GM21423 (cell line): ENCODE measurements at regions not wholly inside any gene's neighbourhood (a gene's known extent, or its start where the extent isn't known, plus 50 kb on each side); places are given as distances from the start of the nearest gene placed in this dataset.

Experiments
- ATAC-seq: cut with Tn5 transposase; IDR thresholded peaks from one replicate; pipeline ENCODE4 v1.9.1; 2021; ENCODE audit warnings: mild to moderate bottlenecking, moderate library complexity; ENCODE audit not compliant: unreplicated experiment

DNA sequence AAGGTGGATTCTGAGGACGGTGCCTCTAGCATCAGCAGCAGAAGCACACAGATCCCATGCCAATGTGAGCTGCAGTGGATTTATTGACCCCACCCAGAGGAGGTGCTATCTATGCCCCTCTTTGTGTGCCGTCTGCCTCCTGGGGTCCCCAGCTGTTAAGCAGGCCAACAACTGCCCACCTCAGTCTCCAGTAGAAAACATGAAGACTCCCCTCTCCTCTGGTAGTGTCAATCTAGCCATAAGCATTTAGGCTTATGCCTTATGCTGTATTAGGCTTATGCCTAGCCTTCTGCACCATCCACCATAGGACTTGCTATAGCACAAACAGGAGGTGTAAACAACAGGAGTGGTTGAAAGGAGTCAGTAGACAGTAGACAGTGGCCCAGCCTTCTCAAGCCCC is 417.9 kb upstream of the C16orf82 start:
- ATAC-seq: no peak

DNA sequence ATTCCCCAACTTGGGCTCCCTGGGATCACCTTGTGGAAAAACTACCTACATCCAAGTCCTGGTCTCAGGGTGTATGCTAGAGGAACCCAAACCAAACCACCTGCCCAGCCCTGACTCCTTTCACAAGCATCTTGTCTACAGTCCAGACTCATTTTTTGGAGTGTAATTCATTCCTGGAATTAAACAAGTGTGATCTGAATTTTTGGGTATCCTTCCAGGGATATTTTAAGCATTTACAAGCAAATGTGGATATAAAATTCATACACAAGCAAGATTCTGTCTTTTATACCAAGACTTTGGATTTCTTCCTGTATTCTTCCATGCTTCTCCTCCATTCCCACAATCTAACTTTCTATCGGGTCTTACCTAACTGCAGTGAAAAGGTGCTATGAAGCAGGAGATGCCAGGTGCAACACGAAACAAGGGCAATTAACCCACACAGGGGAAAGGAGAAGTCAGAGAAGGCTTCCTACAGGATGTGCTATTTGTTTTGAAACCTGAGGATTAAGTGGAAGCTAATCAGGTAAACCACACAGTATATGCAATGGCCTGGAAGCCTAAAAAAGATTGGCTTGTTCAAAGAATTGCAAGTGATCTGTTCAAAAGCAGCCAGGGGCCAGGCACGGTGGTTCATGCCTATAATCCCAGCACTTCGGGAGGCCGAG is 417.2 kb upstream of the C16orf82 start:
- no peak for ATAC-seq

DNA sequence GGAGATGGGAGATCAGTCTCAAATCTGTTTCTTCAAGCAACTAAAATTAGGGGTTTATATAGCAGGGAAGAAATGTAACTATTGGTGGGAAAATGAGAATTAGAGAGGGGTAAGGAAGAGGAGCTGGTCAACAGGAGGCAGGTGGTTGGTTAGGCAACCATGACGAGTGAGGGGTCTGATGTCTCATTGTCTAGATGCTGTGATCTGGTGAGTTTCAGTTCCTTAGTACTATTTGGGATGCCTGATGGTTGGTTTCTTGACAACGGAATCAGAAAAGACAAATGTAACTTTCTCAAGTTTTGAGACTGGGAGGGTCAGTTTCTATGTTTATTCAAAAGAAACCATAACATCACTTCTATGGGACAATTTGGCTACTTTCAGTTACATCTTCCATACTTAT is 415.3 kb upstream of the C16orf82 start:
- ATAC-seq: no peak

DNA sequence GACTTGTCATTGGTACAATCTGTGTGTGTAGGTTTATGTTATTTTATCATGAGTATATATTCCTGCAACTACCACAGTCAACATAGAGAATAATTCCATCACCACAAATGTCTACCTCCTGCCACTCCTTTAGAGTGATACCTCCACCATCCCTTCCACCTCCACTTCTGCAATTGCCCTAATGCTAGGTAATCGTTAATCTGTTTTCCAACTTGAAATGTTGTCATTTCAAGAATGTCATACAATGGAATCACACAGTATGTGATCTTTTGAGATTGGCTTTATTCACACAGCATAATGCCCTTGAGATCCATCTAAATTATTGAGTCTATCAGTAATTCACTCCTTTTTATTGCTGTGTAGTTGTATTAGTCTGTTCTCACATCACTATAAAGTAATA is 414.8 kb upstream of the C16orf82 start:
- no peak for ATAC-seq

GRCh38 chr16:26658486-26658885 is 408.2 kb upstream of the C16orf82 start:
- ATAC-seq: no peak

DNA sequence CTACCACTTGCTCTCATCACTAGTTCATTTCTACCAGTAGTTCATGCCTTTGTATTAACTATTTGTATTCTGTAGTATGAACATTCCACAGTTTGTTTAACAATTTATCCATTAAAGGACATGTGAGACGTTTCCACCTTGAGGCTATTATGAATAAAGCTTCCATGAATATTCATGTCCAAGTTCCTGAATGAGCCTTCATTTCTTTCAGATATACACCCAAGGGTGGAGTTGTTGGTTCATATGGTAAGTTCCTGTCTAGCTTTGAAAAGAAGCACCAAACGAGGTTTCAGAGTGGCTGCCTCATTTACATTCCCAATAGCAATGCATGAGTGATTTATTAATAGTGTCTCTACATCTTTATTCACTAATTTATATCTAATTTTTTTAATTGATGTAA is 407.8 kb upstream of the C16orf82 start:
- no peak for ATAC-seq

GRCh38 chr16:26664086-26664485 is 402.6 kb upstream of the C16orf82 start:
- ATAC-seq: no peak

- no peak for ATAC-seq
Observed at GRCh38 chr16:26665166-26665939, 401.4 kb upstream of the C16orf82 start.

DNA sequence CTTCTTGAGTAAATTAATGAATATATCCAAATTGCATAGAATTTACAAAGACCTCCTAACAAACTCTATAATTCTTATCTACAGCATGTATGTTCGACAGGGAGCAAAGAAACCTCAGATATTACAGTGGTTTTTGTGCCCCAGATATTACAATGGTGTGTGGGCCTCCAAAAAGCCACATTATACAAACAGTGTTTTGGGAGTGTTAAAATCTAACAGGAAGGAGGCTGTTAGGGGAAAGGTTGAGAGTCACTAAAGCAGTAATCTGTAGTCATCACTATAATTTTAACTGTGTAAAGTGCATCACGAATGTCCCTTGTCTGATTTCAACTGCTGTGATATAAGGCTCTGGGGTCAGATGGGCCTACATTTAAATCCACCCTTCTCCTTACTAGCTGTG is 400.2 kb upstream of the C16orf82 start:
- ATAC-seq: no peak

DNA sequence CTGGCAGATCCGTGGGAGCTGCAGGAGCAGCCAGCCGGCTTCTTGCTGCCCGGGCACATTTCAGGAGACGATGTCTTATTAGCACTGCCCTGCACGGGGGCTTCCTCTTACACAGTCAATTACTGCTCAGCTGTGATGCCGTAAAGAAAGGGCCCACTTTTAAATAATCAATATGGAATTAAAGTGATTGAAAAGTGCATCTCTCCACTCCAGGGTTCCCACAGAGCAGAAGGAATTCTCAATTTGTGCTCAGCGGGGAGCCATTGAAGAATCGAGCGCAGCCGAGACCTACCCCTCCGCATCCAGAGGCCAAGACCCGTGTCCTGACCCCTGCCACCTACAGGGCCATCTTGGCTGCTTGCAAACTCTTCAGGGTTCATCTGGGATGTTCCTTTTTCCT is 399.4 kb upstream of the C16orf82 start:
- no peak for ATAC-seq

DNA sequence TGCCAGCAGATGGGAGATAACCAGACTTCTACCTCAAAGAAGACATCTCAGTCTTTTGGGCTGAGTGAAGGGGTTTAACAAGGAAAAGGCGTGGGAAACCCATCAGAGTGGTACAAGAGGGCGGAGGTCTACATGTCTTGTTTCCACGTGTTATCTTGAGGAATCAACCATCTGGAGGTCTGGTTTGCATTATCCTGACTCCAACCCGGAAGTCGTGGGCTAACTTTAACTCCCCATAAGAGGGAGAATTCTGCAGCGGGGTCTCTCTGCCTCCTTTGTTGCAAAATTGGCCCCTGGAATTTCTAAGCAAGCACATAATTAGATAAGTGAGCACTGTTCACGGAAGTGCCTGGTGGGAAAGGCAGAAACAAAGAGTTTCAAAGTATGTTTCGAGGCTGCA is 398.7 kb upstream of the C16orf82 start:
- ATAC-seq: no peak

DNA sequence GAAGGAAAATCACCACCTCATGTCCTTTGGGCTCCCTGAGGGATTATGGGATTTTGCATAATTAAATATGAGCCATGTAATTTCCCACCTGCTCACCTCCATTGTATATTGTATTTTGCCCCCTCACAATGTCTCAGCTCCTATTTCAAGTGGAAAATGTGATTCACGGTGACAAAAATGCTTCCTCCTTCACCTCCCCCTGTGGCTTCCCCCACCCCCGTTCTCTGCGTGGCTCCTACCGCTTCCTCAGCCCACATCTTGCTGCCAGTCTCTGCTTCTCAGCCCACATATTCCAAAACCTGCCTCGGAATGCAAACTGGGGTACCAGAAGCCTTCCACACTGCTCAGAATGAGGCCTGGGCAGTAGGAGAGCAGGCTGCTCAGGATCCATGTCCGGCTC is 394.5 kb upstream of the C16orf82 start:
- no peak for ATAC-seq

DNA sequence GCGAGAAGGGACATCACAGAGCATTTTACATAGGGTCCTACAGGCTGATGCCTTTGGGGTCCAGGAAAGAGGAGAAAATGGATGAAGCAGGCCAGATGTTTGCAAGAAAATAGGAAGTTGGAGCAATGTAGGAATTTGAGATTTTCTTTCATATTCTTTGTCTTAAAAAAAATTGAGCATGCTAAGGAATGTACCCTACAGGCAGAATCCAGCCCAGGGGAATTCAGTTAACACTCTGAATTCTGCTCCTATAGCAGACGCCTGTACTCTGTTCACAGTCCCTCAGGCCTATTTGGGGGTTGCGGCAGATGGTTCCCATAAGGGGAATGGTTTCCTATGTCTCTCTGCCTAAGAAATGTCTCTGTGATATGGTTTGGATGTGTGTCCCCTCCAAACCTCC is 393.7 kb upstream of the C16orf82 start:
- no peak for ATAC-seq

GRCh38 chr16:26680671-26681070 is 386.1 kb upstream of the C16orf82 start:
- ATAC-seq: no peak

DNA sequence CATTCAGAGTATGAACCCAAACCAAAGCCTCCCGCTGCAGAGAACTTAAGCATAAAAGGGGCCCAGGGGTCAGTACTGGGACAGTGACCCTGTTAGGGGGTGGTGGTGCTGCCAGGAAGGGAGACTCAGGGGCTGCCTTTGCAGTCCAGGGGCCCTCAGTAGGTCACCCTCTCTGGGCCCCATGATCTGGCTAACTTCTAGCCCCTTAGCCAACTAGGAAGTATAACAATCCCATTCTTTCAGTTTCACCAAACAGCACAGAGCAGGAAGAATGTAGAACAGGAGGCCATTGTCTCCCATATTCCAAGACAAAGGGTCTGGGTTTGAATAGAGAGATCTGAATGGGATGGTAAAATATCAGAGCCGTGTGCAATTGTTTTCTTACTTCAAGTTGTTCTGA is 378.6 kb upstream of the C16orf82 start:
- ATAC-seq: no peak

- no peak for ATAC-seq
Observed at GRCh38 chr16:26688699-26689098, 378.0 kb upstream of the C16orf82 start.

GRCh38 chr16:26692658-26693057 is 374.1 kb upstream of the C16orf82 start:
- no peak for ATAC-seq

- ATAC-seq: no peak
Observed at GRCh38 chr16:26697807-26698206, 368.9 kb upstream of the C16orf82 start.

DNA sequence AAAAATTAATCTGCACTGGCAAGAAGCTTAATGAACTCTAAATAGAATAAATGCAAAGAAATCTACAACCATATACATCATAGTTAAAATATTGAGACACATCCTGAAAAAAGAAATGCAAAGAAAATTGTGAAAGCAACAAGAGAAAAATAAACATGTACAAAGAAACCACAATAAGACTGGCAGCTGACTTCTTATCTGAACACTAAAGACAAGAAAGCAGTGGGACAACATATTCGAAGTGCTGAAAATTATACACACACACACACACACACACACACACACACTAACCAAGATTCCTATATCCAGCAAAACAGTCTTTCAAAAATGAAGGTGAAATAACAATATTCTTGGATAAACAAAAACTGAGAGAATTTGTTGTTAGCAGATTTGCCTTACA is 366.5 kb upstream of the C16orf82 start:
- ATAC-seq: no peak

DNA sequence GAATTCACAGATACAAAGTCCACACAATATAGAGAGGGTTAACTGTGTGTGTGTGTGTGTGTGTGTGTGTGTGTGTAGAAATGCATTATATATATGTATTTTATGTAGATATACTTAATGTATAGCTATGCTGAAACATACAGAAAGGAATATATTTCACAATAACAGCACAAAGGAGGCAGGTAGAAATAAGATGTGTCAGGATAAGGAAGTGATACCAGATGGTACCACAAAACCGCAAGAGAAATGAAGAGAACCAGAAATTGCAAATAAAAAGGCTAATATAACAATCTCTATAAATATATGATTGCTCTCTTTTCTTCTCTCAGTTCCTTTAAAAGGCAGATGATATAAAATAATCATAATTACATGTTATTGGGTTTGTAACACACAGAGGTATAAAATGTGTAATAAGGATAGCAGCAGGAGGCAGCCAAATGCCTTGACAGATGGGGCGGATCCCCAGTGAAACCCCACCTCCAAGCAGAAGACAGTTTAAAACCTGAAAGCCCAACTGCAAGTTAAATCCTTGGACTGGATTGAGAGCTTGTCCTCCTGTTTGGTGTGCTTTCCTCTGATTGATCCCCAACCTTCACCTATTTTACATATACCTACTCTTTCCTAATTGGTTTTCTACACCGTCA is 365.4 kb upstream of the C16orf82 start:
- ATAC-seq: no peak

DNA sequence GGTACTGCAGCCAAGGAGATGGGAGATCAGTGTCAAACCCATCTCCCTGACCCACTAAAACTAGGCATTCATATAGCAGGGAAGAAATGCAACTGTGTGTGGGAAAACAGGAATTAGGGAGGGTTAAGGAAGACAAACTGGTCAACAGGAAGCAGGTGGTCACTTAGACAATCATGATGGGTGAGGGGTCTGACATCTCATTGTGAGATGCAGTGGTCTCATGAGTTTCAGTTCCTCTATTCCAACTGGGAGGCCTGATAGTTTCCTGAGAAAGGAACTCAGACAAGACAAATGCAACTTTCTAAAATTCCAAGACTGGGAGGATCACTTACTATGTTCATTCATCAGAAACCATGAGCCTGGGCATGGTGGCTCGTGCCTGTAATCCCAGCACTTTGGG is 361.4 kb upstream of the C16orf82 start:
- ATAC-seq: no peak

GRCh38 chr16:26708428-26708827 is 358.3 kb upstream of the C16orf82 start:
- no peak for ATAC-seq
